Lung (tissue), 11 donors: ENCODE measurements at regions not wholly inside any gene's neighbourhood (a gene's known extent, or its start where the extent isn't known, plus 50 kb on each side); places are given as distances from the start of the nearest gene placed in this dataset.

Experiments used
- ATAC-seq: fragments of 200-7000 bp; cut with Tn5 transposase; one replicate; pipeline ENCODE4 v1.9.1; 2020; ENCODE audit warnings: moderate number of reproducible peaks; ENCODE audit not compliant: insufficient read depth, low FRiP score
- DNase-seq, 3 donors: peaks; one replicate each; pipeline ENCODE4 v3.0.0-alpha.2; 2013 to 2017
- H3K27ac ChIP-seq, 2 donors: one replicate each; pipeline ENCODE4 v1.5.1; 2013; ENCODE audit warnings: mild to moderate bottlenecking in 2 of 2, moderate library complexity in 2 of 2, control low read depth in 1 of 2, inconsistent platforms in 1 of 2, low read depth in 1 of 2, low read length in 1 of 2
- H3K27me3 ChIP-seq, 3 donors: one replicate each; pipeline ENCODE4 v1.5.1; 2013; ENCODE audit warnings: low read length in 2 of 3; ENCODE audit not compliant: control insufficient read depth in 3 of 3, insufficient read depth in 3 of 3
- H3K36me3 ChIP-seq, 4 donors: one replicate each; pipeline ENCODE4 v1.5.1; 2013; ENCODE audit warnings: low read length in 4 of 4, mild to moderate bottlenecking in 1 of 4, moderate library complexity in 1 of 4; ENCODE audit not compliant: control insufficient read depth in 4 of 4, insufficient read depth in 4 of 4
- H3K4me1 ChIP-seq, 5 donors: one replicate each; pipeline ENCODE4 v1.5.1; 2013; ENCODE audit warnings: low read length in 5 of 5, mild to moderate bottlenecking in 2 of 5, moderate library complexity in 1 of 5; ENCODE audit not compliant: control insufficient read depth in 5 of 5, insufficient read depth in 5 of 5
- H3K4me3 ChIP-seq: one replicate; pipeline ENCODE4 v1.5.1; 2013; ENCODE audit warnings: mild to moderate bottlenecking, control low read depth, moderate library complexity
- H3K9ac ChIP-seq, 2 donors: one replicate each; pipeline ENCODE4 v1.5.1; 2013; ENCODE audit warnings: low read length in 2 of 2, control low read depth in 1 of 2; ENCODE audit not compliant: insufficient read depth in 1 of 2
- H3K9me3 ChIP-seq, 4 donors: one replicate each; pipeline ENCODE4 v1.5.1; 2013; ENCODE audit warnings: low read length in 3 of 4, mild to moderate bottlenecking in 1 of 4, moderate library complexity in 1 of 4; ENCODE audit not compliant: control insufficient read depth in 4 of 4, insufficient read depth in 3 of 4
- WGBS, 2 donors: extraction: QIAGEN DNeasy Blood & Tissue Kit; methylation state at CpG; one replicate each; pipeline ENCODE4 v1.1.7; 2013; 5-methylcytosine and 5-hydroxymethylcytosine counted together
- TF ChIP-seq, protein P1 (sequence below): IDR thresholded peaks from 2 replicates; pipeline ENCODE4 v1.5.1; 2012; ENCODE audit warnings: mild to moderate bottlenecking; ENCODE audit errors: control extremely low read depth, extremely low read depth
- donor health status: control.
- donor health status: control.
- donor health status: Bipolar disorder and iron deficiency.
- donor health status: healthy.
- donor health status: DM: yes; HTN: yes; CAD: no.

DNA sequence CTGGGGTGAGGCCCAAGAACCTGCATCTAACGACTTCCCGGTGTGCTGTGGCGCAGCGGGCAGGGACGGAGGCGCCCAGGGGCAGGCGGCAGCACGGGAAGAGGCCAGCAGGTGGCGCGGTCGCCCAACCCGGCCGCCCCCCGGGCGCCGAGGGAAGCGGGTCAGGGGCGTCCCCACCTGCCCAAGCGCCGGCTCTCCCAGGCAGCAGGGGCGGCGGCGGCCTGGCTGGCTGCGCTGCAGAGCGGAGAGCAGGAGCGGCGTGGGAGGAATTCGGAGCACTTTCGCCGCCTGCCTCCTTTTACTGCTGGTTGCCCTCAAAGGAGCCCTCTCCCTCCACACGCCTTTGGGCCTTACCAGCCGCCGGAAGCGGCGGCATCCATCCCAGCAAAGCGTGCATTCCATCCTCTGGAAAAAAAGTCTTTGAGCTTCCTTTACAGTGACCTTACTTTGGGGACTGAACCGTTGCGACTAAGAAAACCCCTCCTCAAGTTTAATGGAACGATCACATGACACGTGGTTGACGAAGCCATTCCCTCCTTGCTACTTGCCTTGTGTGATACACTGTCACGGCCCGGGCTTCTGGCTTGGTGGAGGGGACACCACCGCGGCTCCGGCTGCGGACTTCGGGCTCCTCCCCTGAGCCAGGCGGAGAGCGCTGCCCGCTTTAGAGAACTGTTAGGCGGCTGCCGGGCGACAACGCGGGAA, 106.8 kb upstream of the CLMP start:
- ATAC-seq (peak; percentile 73), DNase-seq (peak; percentile 61 to 73 (median 68))
- H3K27ac ChIP-seq: peak overlapping the region in 1 of 2 donors; percentile 47
- peaks cover 0 to 17% (median 0%) of the 10 kb centered on the region in 5 donors for H3K4me1 ChIP-seq
- TF ChIP-seq, protein P1, sequence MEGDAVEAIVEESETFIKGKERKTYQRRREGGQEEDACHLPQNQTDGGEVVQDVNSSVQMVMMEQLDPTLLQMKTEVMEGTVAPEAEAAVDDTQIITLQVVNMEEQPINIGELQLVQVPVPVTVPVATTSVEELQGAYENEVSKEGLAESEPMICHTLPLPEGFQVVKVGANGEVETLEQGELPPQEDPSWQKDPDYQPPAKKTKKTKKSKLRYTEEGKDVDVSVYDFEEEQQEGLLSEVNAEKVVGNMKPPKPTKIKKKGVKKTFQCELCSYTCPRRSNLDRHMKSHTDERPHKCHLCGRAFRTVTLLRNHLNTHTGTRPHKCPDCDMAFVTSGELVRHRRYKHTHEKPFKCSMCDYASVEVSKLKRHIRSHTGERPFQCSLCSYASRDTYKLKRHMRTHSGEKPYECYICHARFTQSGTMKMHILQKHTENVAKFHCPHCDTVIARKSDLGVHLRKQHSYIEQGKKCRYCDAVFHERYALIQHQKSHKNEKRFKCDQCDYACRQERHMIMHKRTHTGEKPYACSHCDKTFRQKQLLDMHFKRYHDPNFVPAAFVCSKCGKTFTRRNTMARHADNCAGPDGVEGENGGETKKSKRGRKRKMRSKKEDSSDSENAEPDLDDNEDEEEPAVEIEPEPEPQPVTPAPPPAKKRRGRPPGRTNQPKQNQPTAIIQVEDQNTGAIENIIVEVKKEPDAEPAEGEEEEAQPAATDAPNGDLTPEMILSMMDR: peak; percentile 45
- WGBS, 2 donors: 4 to 7% methylated on average over 53 to 56 of the region's 56 CpGs
- peak overlapping the region in 1 of 2 donors; percentile 47 for H3K9ac ChIP-seq
- no peaks in the 10 kb centered on the region for H3K36me3 ChIP-seq
- peak overlapping the region; percentile 6 for H3K4me3 ChIP-seq
- peaks cover 0 to 3% (median 0%) of the 10 kb centered on the region in 4 donors for H3K9me3 ChIP-seq
- H3K27me3 ChIP-seq: peaks cover 0 to 25% (median 18%) of the 10 kb centered on the region in 3 donors

DNA sequence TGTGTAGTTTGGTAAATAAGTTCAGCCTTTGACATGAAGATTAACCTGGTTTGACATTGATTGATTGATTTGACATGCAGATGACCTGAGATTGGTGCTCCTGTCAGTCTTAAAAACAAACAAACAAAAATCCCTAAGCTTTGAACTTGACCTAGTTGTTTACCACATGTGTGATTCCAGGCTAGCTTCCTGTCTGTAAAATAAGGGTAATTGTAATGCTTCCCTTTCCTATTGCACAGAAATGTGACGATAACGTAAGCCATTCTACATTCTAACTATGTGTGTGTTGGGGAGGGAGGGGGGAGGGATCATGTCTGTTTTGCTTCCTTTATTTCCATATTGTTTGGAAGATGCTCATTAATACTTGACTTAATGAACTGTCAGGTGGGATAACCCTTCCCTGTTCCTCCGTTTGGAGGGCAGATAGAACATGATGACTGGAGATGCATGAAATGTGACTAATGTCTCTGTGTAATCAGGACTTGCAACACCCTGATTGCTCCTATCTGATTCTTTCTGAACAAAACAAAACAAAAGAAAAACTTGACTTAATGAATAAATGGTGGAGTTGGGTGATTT, 106.1 kb upstream of the CLMP start:
- no peaks in the 10 kb centered on the region for H3K36me3 ChIP-seq
- peak overlapping the region in 1 of 2 donors; percentile 47 for H3K9ac ChIP-seq
- WGBS, 2 donors: 5 to 18% methylated on average over 3 of the region's 3 CpGs
- no peak for ATAC-seq
- TF ChIP-seq, protein P1: no peak
- H3K4me1 ChIP-seq: peaks cover 0 to 17% (median 0%) of the 10 kb centered on the region in 5 donors
- H3K27ac ChIP-seq: no peak overlapping the region
- DNase-seq: peak in 2 of 3 donors; percentile 48 to 77
- H3K4me3 ChIP-seq: no peak overlapping the region
- peaks cover 0 to 25% (median 18%) of the 10 kb centered on the region in 3 donors for H3K27me3 ChIP-seq
- H3K9me3 ChIP-seq: peaks cover 0 to 3% (median 0%) of the 10 kb centered on the region in 4 donors

DNA sequence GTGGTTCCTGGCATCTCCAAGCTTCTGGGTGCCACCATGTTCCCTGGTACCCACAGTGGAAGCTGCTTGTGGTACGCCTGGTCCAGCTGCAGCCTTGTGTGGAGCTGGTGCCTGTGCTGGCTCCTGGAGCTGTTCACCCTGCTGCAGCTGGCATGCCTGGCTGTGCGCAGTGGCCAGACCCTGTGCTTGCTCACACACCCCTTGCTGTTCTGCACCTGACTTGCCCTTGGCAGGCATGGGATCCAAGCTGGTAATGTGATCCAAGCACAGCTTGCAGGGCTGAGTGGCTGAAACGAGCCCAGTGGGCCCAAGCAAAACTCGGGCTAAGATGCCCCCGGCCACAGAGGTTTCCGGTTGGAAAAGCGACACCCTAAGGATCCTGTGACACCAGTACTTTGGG, 104.7 kb upstream of the CLMP start:
- H3K27ac ChIP-seq: no peak overlapping the region
- no peak for ATAC-seq

More for the DNA sequence above, 104.7 kb upstream of the CLMP start:
- H3K4me3 ChIP-seq: no peak overlapping the region
- 88 to 98% methylated on average over 7 of the region's 7 CpGs for WGBS, 2 donors
- H3K36me3 ChIP-seq: no peaks in the 10 kb centered on the region
- no peak overlapping the region for H3K9ac ChIP-seq
- H3K9me3 ChIP-seq: peaks cover 0 to 3% (median 0%) of the 10 kb centered on the region in 4 donors
- TF ChIP-seq, protein P1: no peak
- peaks cover 0 to 17% (median 0%) of the 10 kb centered on the region in 5 donors for H3K4me1 ChIP-seq
- DNase-seq: no peak
- H3K27me3 ChIP-seq: peaks cover 0 to 25% (median 18%) of the 10 kb centered on the region in 3 donors
